ENCODE measurements at regions not wholly inside any gene's neighbourhood (a gene's known extent, or its start where the extent isn't known, plus 50 kb on each side); places are given as distances from the start of the nearest gene placed in this dataset.

DNA sequence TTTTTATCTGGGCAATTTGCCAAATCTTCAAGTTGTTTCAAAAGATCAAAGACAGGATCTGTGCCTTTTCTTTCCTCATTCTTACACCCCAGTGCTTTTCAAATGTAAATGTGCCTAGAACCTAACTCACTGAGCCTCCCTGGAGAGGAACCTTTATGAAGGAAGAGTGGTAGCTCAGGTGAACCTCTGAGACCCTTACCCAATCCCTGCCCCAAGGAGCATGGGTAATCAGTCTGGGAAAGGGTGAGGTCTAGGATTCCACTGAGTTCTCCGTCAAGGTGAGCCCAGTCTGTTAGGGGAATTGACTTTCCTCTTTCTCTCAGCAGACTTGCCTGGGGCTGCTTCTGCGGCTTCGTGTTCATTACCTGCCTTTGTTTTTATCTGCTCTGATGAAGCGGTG is 88.1 kb upstream of the MAP4K4 start:
- TF ChIP-seq, protein P1, sequence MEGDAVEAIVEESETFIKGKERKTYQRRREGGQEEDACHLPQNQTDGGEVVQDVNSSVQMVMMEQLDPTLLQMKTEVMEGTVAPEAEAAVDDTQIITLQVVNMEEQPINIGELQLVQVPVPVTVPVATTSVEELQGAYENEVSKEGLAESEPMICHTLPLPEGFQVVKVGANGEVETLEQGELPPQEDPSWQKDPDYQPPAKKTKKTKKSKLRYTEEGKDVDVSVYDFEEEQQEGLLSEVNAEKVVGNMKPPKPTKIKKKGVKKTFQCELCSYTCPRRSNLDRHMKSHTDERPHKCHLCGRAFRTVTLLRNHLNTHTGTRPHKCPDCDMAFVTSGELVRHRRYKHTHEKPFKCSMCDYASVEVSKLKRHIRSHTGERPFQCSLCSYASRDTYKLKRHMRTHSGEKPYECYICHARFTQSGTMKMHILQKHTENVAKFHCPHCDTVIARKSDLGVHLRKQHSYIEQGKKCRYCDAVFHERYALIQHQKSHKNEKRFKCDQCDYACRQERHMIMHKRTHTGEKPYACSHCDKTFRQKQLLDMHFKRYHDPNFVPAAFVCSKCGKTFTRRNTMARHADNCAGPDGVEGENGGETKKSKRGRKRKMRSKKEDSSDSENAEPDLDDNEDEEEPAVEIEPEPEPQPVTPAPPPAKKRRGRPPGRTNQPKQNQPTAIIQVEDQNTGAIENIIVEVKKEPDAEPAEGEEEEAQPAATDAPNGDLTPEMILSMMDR (IDR thresholded peaks at IDR 0.05) = no peak
- TF ChIP-seq POLR2A (IDR thresholded peaks at IDR 0.05) = no peak
